ENCODE measurements at regions not wholly inside any gene's neighbourhood (a gene's known extent, or its start where the extent isn't known, plus 50 kb on each side); places are given as distances from the start of the nearest gene placed in this dataset.

- no peak for DNase-seq
- H3K27ac Mint-ChIP-seq: no peak overlapping the region
- no peak overlapping the region for H3K4me3 Mint-ChIP-seq
- ChIA-PET CTCF (no interaction called here), POLR2A (no interaction called here)
- peaks cover 2% of the 10 kb centered on the region for H3K9me3 Mint-ChIP-seq
- H3K36me3 Mint-ChIP-seq (ENCODE audit: low read depth): no peaks in the 10 kb centered on the region
- no peaks in the 10 kb centered on the region for H3K4me1 Mint-ChIP-seq
- H3K27me3 Mint-ChIP-seq: no peaks in the 10 kb centered on the region
Measured at GRCh38 chr1:17927952-17928351, 172.8 kb downstream of the ACTL8 start.

GRCh38 chr1:17929224-17929623 lies 174.1 kb downstream of the ACTL8 start:
- Mint-ChIP-seq H3K4me3 (no peak overlapping the region), H3K27ac (no peak overlapping the region), H3K36me3 (ENCODE audit: low read depth) (no peaks in the 10 kb centered on the region), H3K9me3 (peaks cover 2% of the 10 kb centered on the region), H3K4me1 (no peaks in the 10 kb centered on the region), H3K27me3 (no peaks in the 10 kb centered on the region)
- no peak for DNase-seq
- POLR2A ChIA-PET: no interaction called here
- CTCF ChIA-PET: no interaction called here

GRCh38 chr1:17930635-17931034 lies 175.5 kb downstream of the ACTL8 start:
- no peaks in the 10 kb centered on the region for H3K27me3 Mint-ChIP-seq
- no peaks in the 10 kb centered on the region for H3K36me3 Mint-ChIP-seq (ENCODE audit: low read depth)
- ChIA-PET CTCF (no interaction called here), POLR2A (no interaction called here)
- H3K9me3 Mint-ChIP-seq: peaks cover 2% of the 10 kb centered on the region
- H3K27ac Mint-ChIP-seq: no peak overlapping the region
- H3K4me1 Mint-ChIP-seq: no peaks in the 10 kb centered on the region
- no peak overlapping the region for H3K4me3 Mint-ChIP-seq
- DNase-seq: no peak

- Mint-ChIP-seq H3K27ac (no peak overlapping the region), H3K27me3 (no peaks in the 10 kb centered on the region), H3K36me3 (ENCODE audit: low read depth) (no peaks in the 10 kb centered on the region), H3K9me3 (peaks cover 2% of the 10 kb centered on the region), H3K4me1 (no peaks in the 10 kb centered on the region), H3K4me3 (no peak overlapping the region)
- ChIA-PET POLR2A (no interaction called here), CTCF (no interaction called here)
- DNase-seq: no peak
Measured at GRCh38 chr1:17932164-17932563, 175.4 kb upstream of the IGSF21 start.

- Mint-ChIP-seq H3K36me3 (ENCODE audit: low read depth) (no peaks in the 10 kb centered on the region), H3K9me3 (peaks cover 2% of the 10 kb centered on the region), H3K27ac (no peak overlapping the region), H3K4me1 (no peaks in the 10 kb centered on the region), H3K27me3 (no peaks in the 10 kb centered on the region), H3K4me3 (no peak overlapping the region)
- no peak for DNase-seq
- ChIA-PET POLR2A (no interaction called here), CTCF (no interaction called here)
Measured at GRCh38 chr1:17933501-17933900, 174.1 kb upstream of the IGSF21 start.

- no peak for DNase-seq
- POLR2A ChIA-PET: no interaction called here
- H3K36me3 Mint-ChIP-seq (ENCODE audit: low read depth): no peaks in the 10 kb centered on the region
- no peak overlapping the region for H3K27ac Mint-ChIP-seq
- H3K4me3 Mint-ChIP-seq: no peak overlapping the region
- CTCF ChIA-PET: interaction anchor here (1.0 kb wide), 1 partner anchor 79 kb away, joined by 3 read pairs; no protein-coding TSS in a partner anchor
- H3K9me3 Mint-ChIP-seq: peaks cover 2% of the 10 kb centered on the region
- no peaks in the 10 kb centered on the region for H3K4me1 Mint-ChIP-seq
- no peaks in the 10 kb centered on the region for H3K27me3 Mint-ChIP-seq
Measured at GRCh38 chr1:17933971-17934370, 173.6 kb upstream of the IGSF21 start.

GRCh38 chr1:17935230-17935629 lies 172.4 kb upstream of the IGSF21 start:
- no peak overlapping the region for H3K27ac Mint-ChIP-seq
- peaks cover 2% of the 10 kb centered on the region for H3K9me3 Mint-ChIP-seq
- H3K27me3 Mint-ChIP-seq: no peaks in the 10 kb centered on the region
- no peaks in the 10 kb centered on the region for H3K36me3 Mint-ChIP-seq (ENCODE audit: low read depth)
- POLR2A ChIA-PET: no interaction called here
- CTCF ChIA-PET: no interaction called here
- DNase-seq: no peak
- H3K4me3 Mint-ChIP-seq: no peak overlapping the region
- H3K4me1 Mint-ChIP-seq: no peaks in the 10 kb centered on the region

- Mint-ChIP-seq H3K27me3 (no peaks in the 10 kb centered on the region), H3K27ac (no peak overlapping the region), H3K9me3 (no peaks in the 10 kb centered on the region), H3K4me1 (no peaks in the 10 kb centered on the region), H3K36me3 (ENCODE audit: low read depth) (no peaks in the 10 kb centered on the region), H3K4me3 (no peak overlapping the region)
- POLR2A ChIA-PET: no interaction called here
- DNase-seq: no peak
- CTCF ChIA-PET: no interaction called here
Measured at GRCh38 chr1:17941431-17942189, 166.0 kb upstream of the IGSF21 start.

- Mint-ChIP-seq H3K36me3 (ENCODE audit: low read depth) (no peaks in the 10 kb centered on the region), H3K9me3 (no peaks in the 10 kb centered on the region), H3K4me1 (no peaks in the 10 kb centered on the region), H3K27me3 (no peaks in the 10 kb centered on the region), H3K4me3 (no peak overlapping the region), H3K27ac (no peak overlapping the region)
- POLR2A ChIA-PET: no interaction called here
- CTCF ChIA-PET: no interaction called here
- no peak for DNase-seq
Measured at GRCh38 chr1:17943506-17943905, 164.1 kb upstream of the IGSF21 start.

GRCh38 chr1:17944646-17945045 lies 163.0 kb upstream of the IGSF21 start:
- Mint-ChIP-seq H3K4me1 (no peaks in the 10 kb centered on the region), H3K4me3 (no peak overlapping the region), H3K27ac (no peak overlapping the region), H3K9me3 (no peaks in the 10 kb centered on the region), H3K27me3 (no peaks in the 10 kb centered on the region), H3K36me3 (ENCODE audit: low read depth) (no peaks in the 10 kb centered on the region)
- CTCF ChIA-PET: no interaction called here
- DNase-seq: no peak
- POLR2A ChIA-PET: no interaction called here

GRCh38 chr1:17946434-17946833 lies 161.2 kb upstream of the IGSF21 start:
- Mint-ChIP-seq H3K27me3 (no peaks in the 10 kb centered on the region), H3K4me3 (no peak overlapping the region), H3K4me1 (no peaks in the 10 kb centered on the region), H3K27ac (no peak overlapping the region), H3K36me3 (ENCODE audit: low read depth) (no peaks in the 10 kb centered on the region), H3K9me3 (no peaks in the 10 kb centered on the region)
- POLR2A ChIA-PET: no interaction called here
- CTCF ChIA-PET: no interaction called here
- DNase-seq: no peak

- no peak overlapping the region for H3K27ac Mint-ChIP-seq
- no peak for DNase-seq
- H3K36me3 Mint-ChIP-seq (ENCODE audit: low read depth): no peaks in the 10 kb centered on the region
- H3K4me1 Mint-ChIP-seq: no peaks in the 10 kb centered on the region
- POLR2A ChIA-PET: no interaction called here
- H3K4me3 Mint-ChIP-seq: no peak overlapping the region
- CTCF ChIA-PET: no interaction called here
- no peaks in the 10 kb centered on the region for H3K27me3 Mint-ChIP-seq
- H3K9me3 Mint-ChIP-seq: no peaks in the 10 kb centered on the region
Measured at GRCh38 chr1:17948594-17948993, 159.0 kb upstream of the IGSF21 start.

- Mint-ChIP-seq H3K36me3 (ENCODE audit: low read depth) (no peaks in the 10 kb centered on the region), H3K4me3 (no peak overlapping the region), H3K27ac (no peak overlapping the region), H3K27me3 (no peaks in the 10 kb centered on the region), H3K4me1 (no peaks in the 10 kb centered on the region), H3K9me3 (no peaks in the 10 kb centered on the region)
- POLR2A ChIA-PET: no interaction called here
- CTCF ChIA-PET: no interaction called here
- no peak for DNase-seq
Measured at GRCh38 chr1:17949511-17949910, 158.1 kb upstream of the IGSF21 start.

- POLR2A ChIA-PET: no interaction called here
- H3K27ac Mint-ChIP-seq: no peak overlapping the region
- no peaks in the 10 kb centered on the region for H3K4me1 Mint-ChIP-seq
Measured at GRCh38 chr1:17950728-17951127, 156.9 kb upstream of the IGSF21 start.

More at GRCh38 chr1:17950728-17951127, 156.9 kb upstream of the IGSF21 start:
- Mint-ChIP-seq H3K27me3 (no peaks in the 10 kb centered on the region), H3K36me3 (ENCODE audit: low read depth) (no peaks in the 10 kb centered on the region), H3K9me3 (no peaks in the 10 kb centered on the region), H3K4me3 (no peak overlapping the region)
- CTCF ChIA-PET: no interaction called here
- no peak for DNase-seq
